ENCODE measurements at regions not wholly inside any gene's neighbourhood (a gene's known extent, or its start where the extent isn't known, plus 50 kb on each side); places are given as distances from the start of the nearest gene placed in this dataset.

DNA sequence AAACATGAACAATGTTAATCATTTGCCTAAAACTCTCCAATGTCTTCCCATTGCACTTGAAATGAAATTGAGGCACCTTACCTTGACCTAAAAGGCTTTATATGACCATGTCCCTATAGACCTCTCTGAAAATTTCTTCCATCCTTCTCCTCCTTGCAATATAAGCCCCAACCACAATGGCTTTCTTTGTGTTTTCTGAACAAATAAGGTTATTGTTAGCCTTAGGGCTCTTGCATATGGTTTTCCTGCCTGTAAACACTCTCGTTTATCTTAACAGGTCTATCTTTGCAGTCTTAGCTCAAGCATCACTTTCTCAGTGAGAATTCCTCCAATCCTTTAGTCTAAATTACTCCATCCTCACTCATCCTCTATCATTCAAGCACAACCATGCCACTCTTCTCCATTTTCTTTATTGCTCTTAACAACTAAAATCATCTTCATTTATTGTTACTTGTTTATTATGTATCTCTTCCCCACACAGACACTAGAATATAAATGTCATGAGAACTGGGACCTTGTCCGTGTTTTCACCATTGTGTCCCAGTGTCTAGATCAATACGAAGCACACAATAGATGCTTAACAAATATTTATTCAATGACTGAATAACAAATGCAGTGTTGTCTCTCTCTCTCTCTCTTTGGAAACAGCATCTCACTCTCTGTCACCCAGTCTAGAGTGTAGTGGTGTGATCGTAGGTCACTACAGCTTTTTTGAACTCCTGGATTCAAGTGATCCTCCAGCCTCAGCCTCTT lies 129.3 kb downstream of the RDH14 start:
- no peak for DNase-seq (ENCODE audit: low read depth)
- TF ChIP-seq, protein P1, sequence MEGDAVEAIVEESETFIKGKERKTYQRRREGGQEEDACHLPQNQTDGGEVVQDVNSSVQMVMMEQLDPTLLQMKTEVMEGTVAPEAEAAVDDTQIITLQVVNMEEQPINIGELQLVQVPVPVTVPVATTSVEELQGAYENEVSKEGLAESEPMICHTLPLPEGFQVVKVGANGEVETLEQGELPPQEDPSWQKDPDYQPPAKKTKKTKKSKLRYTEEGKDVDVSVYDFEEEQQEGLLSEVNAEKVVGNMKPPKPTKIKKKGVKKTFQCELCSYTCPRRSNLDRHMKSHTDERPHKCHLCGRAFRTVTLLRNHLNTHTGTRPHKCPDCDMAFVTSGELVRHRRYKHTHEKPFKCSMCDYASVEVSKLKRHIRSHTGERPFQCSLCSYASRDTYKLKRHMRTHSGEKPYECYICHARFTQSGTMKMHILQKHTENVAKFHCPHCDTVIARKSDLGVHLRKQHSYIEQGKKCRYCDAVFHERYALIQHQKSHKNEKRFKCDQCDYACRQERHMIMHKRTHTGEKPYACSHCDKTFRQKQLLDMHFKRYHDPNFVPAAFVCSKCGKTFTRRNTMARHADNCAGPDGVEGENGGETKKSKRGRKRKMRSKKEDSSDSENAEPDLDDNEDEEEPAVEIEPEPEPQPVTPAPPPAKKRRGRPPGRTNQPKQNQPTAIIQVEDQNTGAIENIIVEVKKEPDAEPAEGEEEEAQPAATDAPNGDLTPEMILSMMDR (IDR thresholded peaks at IDR 0.05; ENCODE audit: insufficient read depth, low read length, poor library complexity, severe bottlenecking), result no peak

GRCh38 chr2:18428516-18428915 lies 131.9 kb downstream of the RDH14 start:
- no peak overlapping the region for H3K4me3 ChIP-seq (ENCODE audit: low read depth, low read length)
- DNase-seq (ENCODE audit: low read depth), result no peak
- TF ChIP-seq, protein P1 (IDR thresholded peaks at IDR 0.05; ENCODE audit: insufficient read depth, low read length, poor library complexity, severe bottlenecking), result no peak
- H3K36me3 ChIP-seq (ENCODE audit: control insufficient read depth, insufficient read depth, low read length), result no peaks in the 10 kb centered on the region
- no peaks in the 10 kb centered on the region for H3K27me3 ChIP-seq (ENCODE audit: control insufficient read depth, insufficient read depth, low read length)

More for the DNA sequence above, 129.3 kb downstream of the RDH14 start:
- Histone ChIP-seq H3K4me3 (ENCODE audit: low read depth, low read length) (no peak overlapping the region), H3K36me3 (ENCODE audit: control insufficient read depth, insufficient read depth, low read length) (no peaks in the 10 kb centered on the region), H3K27me3 (ENCODE audit: control insufficient read depth, insufficient read depth, low read length) (no peaks in the 10 kb centered on the region)

- Histone ChIP-seq H3K36me3 (ENCODE audit: control insufficient read depth, insufficient read depth, low read length) (no peaks in the 10 kb centered on the region), H3K27me3 (ENCODE audit: control insufficient read depth, insufficient read depth, low read length) (no peaks in the 10 kb centered on the region), H3K4me3 (ENCODE audit: low read depth, low read length) (no peak overlapping the region)
- DNase-seq (ENCODE audit: low read depth), result no peak
- TF ChIP-seq, protein P1 (IDR thresholded peaks at IDR 0.05; ENCODE audit: insufficient read depth, low read length, poor library complexity, severe bottlenecking), result no peak
These were observed 132.7 kb downstream of the RDH14 start for GRCh38 chr2:18427762-18428161.

DNA sequence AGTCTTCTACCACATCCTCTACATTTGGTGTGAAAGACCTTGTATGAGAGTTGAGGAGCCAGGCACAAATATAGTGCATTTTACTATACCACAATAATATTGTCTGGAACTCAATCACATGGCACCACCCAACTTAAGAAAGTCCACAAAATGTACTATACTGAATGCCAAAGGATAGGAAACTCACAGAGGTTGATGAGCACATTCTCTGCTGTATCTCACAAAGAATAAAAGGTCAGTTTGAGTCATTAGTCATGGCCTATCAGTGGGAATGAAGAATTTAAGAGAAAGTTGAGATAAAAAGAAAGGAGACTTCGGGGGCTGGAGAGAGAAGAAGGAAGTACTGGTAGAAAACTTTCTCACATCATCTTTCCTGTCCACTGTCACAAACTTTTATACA lies 134.3 kb downstream of the RDH14 start:
- Histone ChIP-seq H3K36me3 (ENCODE audit: control insufficient read depth, insufficient read depth, low read length) (no peaks in the 10 kb centered on the region), H3K4me3 (ENCODE audit: low read depth, low read length) (no peak overlapping the region), H3K27me3 (ENCODE audit: control insufficient read depth, insufficient read depth, low read length) (no peaks in the 10 kb centered on the region)
- no peak for DNase-seq (ENCODE audit: low read depth)
- TF ChIP-seq, protein P1 (IDR thresholded peaks at IDR 0.05; ENCODE audit: insufficient read depth, low read length, poor library complexity, severe bottlenecking), result no peak

- H3K4me3 ChIP-seq (ENCODE audit: low read depth, low read length), result no peak overlapping the region
These were observed 135.2 kb downstream of the RDH14 start for GRCh38 chr2:18425210-18425703.

More at GRCh38 chr2:18425210-18425703, 135.2 kb downstream of the RDH14 start:
- TF ChIP-seq, protein P1 (IDR thresholded peaks at IDR 0.05; ENCODE audit: insufficient read depth, low read length, poor library complexity, severe bottlenecking), result no peak
- Histone ChIP-seq H3K36me3 (ENCODE audit: control insufficient read depth, insufficient read depth, low read length) (no peaks in the 10 kb centered on the region), H3K27me3 (ENCODE audit: control insufficient read depth, insufficient read depth, low read length) (no peaks in the 10 kb centered on the region)
- DNase-seq (ENCODE audit: low read depth), result no peak
